ENCODE measurements at regions not wholly inside any gene's neighbourhood (a gene's known extent, or its start where the extent isn't known, plus 50 kb on each side); places are given as distances from the start of the nearest gene placed in this dataset.

GRCh38 chr14:87566991-87567390 lies 426.0 kb downstream of the GALC start:
- TF ChIP-seq CTCF (conservative IDR thresholded peaks at IDR 0.05; ENCODE audit: control insufficient read depth, insufficient read depth, low read depth, low read length): no peak
- DNase-seq (ENCODE audit: low read depth): peak; percentile 27
- H3K4me3 ChIP-seq (ENCODE audit: control insufficient read depth, low read depth, low read length): no peak overlapping the region

GRCh38 chr14:87547536-87547935 lies 445.4 kb downstream of the GALC start:
- no peak for DNase-seq (ENCODE audit: low read depth)
- TF ChIP-seq CTCF (conservative IDR thresholded peaks at IDR 0.05; ENCODE audit: control insufficient read depth, insufficient read depth, low read depth, low read length): no peak
- H3K4me3 ChIP-seq (ENCODE audit: control insufficient read depth, low read depth, low read length): no peak overlapping the region

GRCh38 chr14:87542288-87542687 lies 450.7 kb downstream of the GALC start:
- TF ChIP-seq CTCF (conservative IDR thresholded peaks at IDR 0.05; ENCODE audit: control insufficient read depth, insufficient read depth, low read depth, low read length): no peak

GRCh38 chr14:87540339-87540738 lies 452.6 kb downstream of the GALC start:
- no peak overlapping the region for H3K4me3 ChIP-seq (ENCODE audit: control insufficient read depth, low read depth, low read length)
- DNase-seq (ENCODE audit: low read depth): no peak
- no peak for TF ChIP-seq CTCF (conservative IDR thresholded peaks at IDR 0.05; ENCODE audit: control insufficient read depth, insufficient read depth, low read depth, low read length)

More at GRCh38 chr14:87542288-87542687, 450.7 kb downstream of the GALC start:
- no peak for DNase-seq (ENCODE audit: low read depth)
- H3K4me3 ChIP-seq (ENCODE audit: control insufficient read depth, low read depth, low read length): no peak overlapping the region

GRCh38 chr14:87529081-87529480 lies 463.9 kb downstream of the GALC start:
- no peak for DNase-seq (ENCODE audit: low read depth)
- no peak overlapping the region for H3K4me3 ChIP-seq (ENCODE audit: control insufficient read depth, low read depth, low read length)
- no peak for TF ChIP-seq CTCF (conservative IDR thresholded peaks at IDR 0.05; ENCODE audit: control insufficient read depth, insufficient read depth, low read depth, low read length)

GRCh38 chr14:87526731-87527130 lies 466.3 kb downstream of the GALC start:
- no peak overlapping the region for H3K4me3 ChIP-seq (ENCODE audit: control insufficient read depth, low read depth, low read length)
- DNase-seq (ENCODE audit: low read depth): no peak
- TF ChIP-seq CTCF (conservative IDR thresholded peaks at IDR 0.05; ENCODE audit: control insufficient read depth, insufficient read depth, low read depth, low read length): no peak

- TF ChIP-seq CTCF (conservative IDR thresholded peaks at IDR 0.05; ENCODE audit: control insufficient read depth, insufficient read depth, low read depth, low read length): no peak
- DNase-seq (ENCODE audit: low read depth): no peak
- no peak overlapping the region for H3K4me3 ChIP-seq (ENCODE audit: control insufficient read depth, low read depth, low read length)
Observed at GRCh38 chr14:87524011-87524410, 469.0 kb downstream of the GALC start.
